HepG2 (cell line): ENCODE measurements at regions not wholly inside any gene's neighbourhood (a gene's known extent, or its start where the extent isn't known, plus 50 kb on each side); places are given as distances from the start of the nearest gene placed in this dataset.

ENCODE experiments used
- ATAC-seq: fragments of 200-7000 bp; cut with Tn5 transposase; 3 replicates; pipeline ENCODE4 v1.9.1; 2020; ENCODE audit warnings: mild to moderate bottlenecking, moderate library complexity
- BruUV-seq: library from RNA; stranded (reverse); fragments of 400-500 nt; replicated peaks from 2 replicates; lab custom pipeline; 2021; lab: Mats Ljungman, UMichigan
- CTCF ChIA-PET: fragments of 300-600 bp; formaldehyde crosslinking; extraction: SDS; loops from one replicate; lab custom pipeline; 2021; ENCODE audit warnings: low total read pairs, inconsistent platforms, low intra/inter-chr PET ratio; lab: Yijun Ruan, JAX
- POLR2A ChIA-PET: fragments of 350-600 bp; sonication (Branson Sonifier 250); formaldehyde crosslinking; loops from one replicate; lab custom pipeline; 2020; ENCODE audit warnings: antibody characterized with exemption, inconsistent platforms; lab: Yijun Ruan, JAX
- DNase-seq: peaks from one replicate; pipeline ENCODE4 v3.0.0-alpha.2; 2015; ENCODE audit warnings: low spot score
- FAIRE-seq: peaks from 3 replicates; lab custom pipeline; 2011; peaks lifted over from hg19 to GRCh38; lab: Jason Lieb, UNC
- H2AFZ ChIP-seq: one replicate; pipeline ENCODE4 v1.6.1; 2011; ENCODE audit warnings: low read length, inconsistent platforms
- H3K27ac ChIP-seq: fragments of 300-600 bp; 3 replicates; pipeline ENCODE4 v1.8.0; 2011; ENCODE audit warnings: mixed run types, mild to moderate bottlenecking, mixed read lengths, low read length, inconsistent platforms; ENCODE audit not compliant: insufficient read depth; ENCODE audit errors: extremely low read length
- H3K27me3 ChIP-seq, 2 experiments: fragments of 200-600 bp in 1 of 2; 2 replicates in 1 of 2; 3 replicates in 1 of 2; pipeline versions ENCODE4 v1.6.0 to v1.8.0; 2011; ENCODE audit warnings: low read length in 2 of 2, mild to moderate bottlenecking in 2 of 2, moderate library complexity in 2 of 2, inconsistent platforms in 1 of 2; ENCODE audit not compliant: insufficient read depth in 2 of 2, control insufficient read depth in 1 of 2
- H3K36me3 ChIP-seq, 2 experiments: fragments of 200-600 bp in 1 of 2; replicated peaks in 1 of 2; 2 replicates in 1 of 2; 3 replicates in 1 of 2; pipeline versions ENCODE4 v1.5.1 to v1.8.0; 2011; ENCODE audit warnings: low read length in 2 of 2, inconsistent platforms in 1 of 2; ENCODE audit not compliant: insufficient read depth in 2 of 2, control insufficient read depth in 1 of 2
- H3K4me1 ChIP-seq: 2 replicates; pipeline ENCODE4 v1.5.1; 2012; ENCODE audit warnings: low read length, inconsistent platforms; ENCODE audit not compliant: insufficient read depth
- H3K4me2 ChIP-seq: 2 replicates; pipeline ENCODE4 v1.6.0; 2011; ENCODE audit warnings: low read depth, low read length, inconsistent platforms
- H3K4me3 ChIP-seq, 3 experiments: fragments of 200-600 bp in 1 of 3; sonication (generic), shearing (Covaris generic) in 1 of 3; replicated peaks in 1 of 3; 2 replicates each; pipeline ENCODE4 v1.5.1; 2011 to 2016; ENCODE audit warnings: low read length in 3 of 3, inconsistent platforms in 2 of 3, low read depth in 2 of 3, mild to moderate bottlenecking in 2 of 3, control low read depth in 1 of 3, mixed read lengths in 1 of 3; ENCODE audit not compliant: insufficient read depth in 1 of 3
- H3K79me2 ChIP-seq: one replicate; pipeline ENCODE4 v1.6.1; 2011; ENCODE audit warnings: low read length, inconsistent platforms; ENCODE audit not compliant: insufficient read depth
- H3K9ac ChIP-seq: 2 replicates; pipeline ENCODE4 v1.6.0; 2011; ENCODE audit warnings: mild to moderate bottlenecking, low read depth, low read length, inconsistent platforms; ENCODE audit not compliant: insufficient read depth
- H3K9me3 ChIP-seq: 2 replicates; pipeline ENCODE4 v1.5.1; 2012; ENCODE audit warnings: mild to moderate bottlenecking, low read length
- H4K20me1 ChIP-seq: 2 replicates; pipeline ENCODE4 v1.6.0; 2011; ENCODE audit warnings: inconsistent platforms, mild to moderate bottlenecking, low read length, moderate library complexity; ENCODE audit not compliant: insufficient read depth
- AGO2 ChIP-seq: fragments of 200-400 bp; formaldehyde crosslinking; optimal IDR thresholded peaks from 2 replicates; pipeline ENCODE3; 2017; ENCODE audit warnings: mild to moderate bottlenecking, low read depth, low read length, moderate library complexity
- AHR ChIP-seq: IDR thresholded peaks from 2 replicates; pipeline ENCODE4 v1.6.1; 2018; ENCODE audit warnings: missing genetic modification reagents, missing compliant biosample characterization
- GATAD2A ChIP-seq: IDR thresholded peaks from 2 replicates; pipeline ENCODE4 v1.6.1; 2016
- KDM2A ChIP-seq: sonication (generic); formaldehyde crosslinking; IDR thresholded peaks from 2 replicates; pipeline ENCODE4 v1.4.0; 2020; ENCODE audit warnings: low read depth, missing genetic modification reagents, borderline replicate concordance
- MIXL1 ChIP-seq: IDR thresholded peaks from 2 replicates; pipeline ENCODE4 v1.6.1; 2016
- NFIC ChIP-seq: IDR thresholded peaks from 2 replicates; pipeline ENCODE4 v1.6.1; 2012; ENCODE audit warnings: mild to moderate bottlenecking, low read length, inconsistent platforms
- NR2F2 ChIP-seq: IDR thresholded peaks from 2 replicates; pipeline ENCODE4 v1.6.1; 2012; ENCODE audit warnings: low read depth, inconsistent platforms, borderline replicate concordance
- SKI ChIP-seq: fragments of 450-650 bp; IDR thresholded peaks from one replicate; pipeline ENCODE4 v1.6.1; 2018; ENCODE audit warnings: mild to moderate bottlenecking; ENCODE audit not compliant: partially characterized antibody
- SRF ChIP-seq: IDR thresholded peaks from 2 replicates; pipeline ENCODE4 v1.6.1; 2011; ENCODE audit warnings: mild to moderate bottlenecking, low read depth, low read length, moderate library complexity
- SRSF9 ChIP-seq: fragments of 200-400 bp; formaldehyde crosslinking; IDR thresholded peaks from 2 replicates; pipeline ENCODE4 v1.6.1; 2018; ENCODE audit warnings: borderline replicate concordance, mild to moderate bottlenecking, low read depth, low read length; ENCODE audit not compliant: insufficient read depth, poor library complexity, severe bottlenecking
- SUZ12 ChIP-seq: fragments of 150-350 bp; IDR thresholded peaks from 2 replicates; pipeline ENCODE4 v1.6.1; 2014; ENCODE audit warnings: low read depth, low read length
- ZFP36L1 ChIP-seq: sonication (generic); formaldehyde crosslinking; IDR thresholded peaks from 2 replicates; pipeline ENCODE4 v1.8.0; 2022; ENCODE audit warnings: mild to moderate bottlenecking, missing genetic modification reagents, moderate library complexity
- ZFP82 ChIP-seq: sonication (generic); formaldehyde crosslinking; IDR thresholded peaks from 2 replicates; pipeline ENCODE4 v1.5.1; 2020; ENCODE audit warnings: mild to moderate bottlenecking, missing genetic modification reagents, borderline replicate concordance
- ZFX ChIP-seq: sonication (generic); formaldehyde crosslinking; IDR thresholded peaks from 2 replicates; pipeline ENCODE4 v1.4.0; 2020; ENCODE audit warnings: mild to moderate bottlenecking, low read depth, missing genetic modification reagents, moderate library complexity
- ZNF282 ChIP-seq: fragments of 450-650 bp; IDR thresholded peaks from 2 replicates; pipeline ENCODE4 v1.6.1; 2018; ENCODE audit not compliant: partially characterized antibody
- ZNF431 ChIP-seq: sonication (generic); formaldehyde crosslinking; IDR thresholded peaks from 2 replicates; pipeline ENCODE4 v1.9.0; 2022; ENCODE audit warnings: missing genetic modification reagents, low read depth, mild to moderate bottlenecking, borderline replicate concordance
- ZNF441 ChIP-seq: sonication (generic); formaldehyde crosslinking; IDR thresholded peaks from 2 replicates; pipeline ENCODE4 v1.7.0; 2021; ENCODE audit warnings: missing genetic modification reagents, borderline replicate concordance
- ZNF75D ChIP-seq: sonication (generic); formaldehyde crosslinking; IDR thresholded peaks from 2 replicates; pipeline ENCODE4 v1.8.1; 2023; ENCODE audit warnings: missing genetic modification reagents, mild to moderate bottlenecking, borderline replicate concordance
- WGBS: methylation state at CpG from one replicate; pipeline ENCODE4 v1.1.6; 2017; ENCODE audit warnings: low lambda C conversion rate; 5-methylcytosine and 5-hydroxymethylcytosine counted together
- in situ Hi-C: cut with HindIII; loops from 2 replicates; pipeline ENCODE4 v1.10.0; 2017; ENCODE audit warnings: low pct_unique_long_range_greater_than_20kb; ENCODE audit not compliant: extremely low pct_ligation_motif_present
- intact Hi-C: fragments of 100-400 bp; cut with micrococcal nuclease; formaldehyde crosslinking; loops from one replicate; pipeline ENCODE4 v1.10.0; 2022; ENCODE audit not compliant: unreplicated experiment
- TF ChIP-seq, protein P1 (sequence below): sonication (generic); formaldehyde crosslinking; IDR thresholded peaks from 2 replicates; pipeline ENCODE4 v1.4.0; 2020; ENCODE audit warnings: missing genetic modification reagents, low read depth, mild to moderate bottlenecking, borderline replicate concordance
- TF ChIP-seq, protein P2 (sequence below): sonication (generic); formaldehyde crosslinking; IDR thresholded peaks from 2 replicates; pipeline ENCODE4 v1.4.0; 2020; ENCODE audit warnings: mild to moderate bottlenecking, missing genetic modification reagents

DNA sequence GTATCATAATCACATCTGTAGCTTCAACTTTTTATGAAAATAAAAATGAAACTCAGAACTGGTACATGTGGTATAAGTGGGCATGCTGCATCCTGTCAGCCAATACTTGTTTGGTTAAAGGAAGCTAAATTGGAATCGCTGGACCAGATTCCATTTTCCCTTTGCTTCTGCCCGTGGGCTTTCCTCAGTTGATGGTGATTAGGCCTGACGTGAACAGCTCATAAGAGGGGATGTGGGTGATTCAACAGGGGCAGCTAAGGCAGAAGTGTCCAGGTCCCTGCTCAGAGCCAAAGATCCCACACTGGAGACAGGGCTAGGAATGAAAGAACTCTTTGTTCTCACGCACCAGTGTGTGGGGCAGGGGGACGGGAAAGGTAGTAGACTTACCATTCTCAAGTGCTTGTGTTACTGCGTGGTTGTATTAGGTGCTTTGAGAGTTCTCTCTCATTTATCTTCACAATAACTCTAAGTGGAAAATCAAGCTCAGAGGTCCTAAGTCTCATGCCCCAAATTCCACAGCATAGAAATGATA lies 63.2 kb upstream of the GUCY1A1 start:
- POLR2A ChIA-PET: no interaction called here
- no peak overlapping the region for H2AFZ ChIP-seq

More for the DNA sequence above, 63.2 kb upstream of the GUCY1A1 start:
- Histone ChIP-seq H4K20me1 (no peaks in the 10 kb centered on the region), H3K4me3 (no peak overlapping the region), H3K27me3 (no peaks in the 10 kb centered on the region; a peak in 1 of 5 replicates), H3K4me1 (no peaks in the 10 kb centered on the region), H3K36me3 (no peaks in the 10 kb centered on the region), H3K4me2 (no peak overlapping the region), H3K9me3 (no peaks in the 10 kb centered on the region), H3K79me2 (no peaks in the 10 kb centered on the region), H3K9ac (no peak overlapping the region), H3K27ac (no peak overlapping the region)
- CTCF ChIA-PET: no interaction called here
- no TSS peak for BruUV-seq
- 4% methylated on average over 5 of the region's 6 CpGs for WGBS
- FAIRE-seq (no peak), ATAC-seq (0 out of 3 replicates have a peak, but pooled peaks have one; percentile 35), DNase-seq (no peak)
- intact Hi-C loops (no loop called here), in situ Hi-C loops (no loop called here)
- TF ChIP-seq ZNF75D (CRISPR knock-in tag): no peak
- TF ChIP-seq ZFP82: no peak
- TF ChIP-seq GATAD2A: no peak
- no peak for TF ChIP-seq SRF
- no peak for TF ChIP-seq SKI
- TF ChIP-seq AGO2: no peak
- TF ChIP-seq ZFX: no peak
- TF ChIP-seq ZFP36L1: no peak
- no peak for TF ChIP-seq NFIC
- no peak for TF ChIP-seq ZNF441 (CRISPR knock-in tag)
- no peak for TF ChIP-seq NR2F2
- TF ChIP-seq, protein P1, sequence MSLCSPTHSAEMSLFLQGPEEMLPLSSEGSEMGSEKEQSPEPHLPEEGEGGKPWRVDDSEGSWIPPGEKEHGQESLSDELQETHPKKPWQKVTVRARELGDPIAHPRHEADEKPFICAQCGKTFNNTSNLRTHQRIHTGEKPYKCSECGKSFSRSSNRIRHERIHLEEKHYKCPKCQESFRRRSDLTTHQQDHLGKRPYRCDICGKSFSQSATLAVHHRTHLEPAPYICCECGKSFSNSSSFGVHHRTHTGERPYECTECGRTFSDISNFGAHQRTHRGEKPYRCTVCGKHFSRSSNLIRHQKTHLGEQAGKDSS (CRISPR knock-in tag): no peak
- no peak for TF ChIP-seq MIXL1 (CRISPR knock-in tag)
- no peak for TF ChIP-seq ZNF282
- no peak for TF ChIP-seq KDM2A (CRISPR knock-in tag)
- no peak for TF ChIP-seq AHR (CRISPR knock-in tag)
- TF ChIP-seq SUZ12: no peak
- no peak for TF ChIP-seq ZNF431 (CRISPR knock-in tag)
- TF ChIP-seq, protein P2, sequence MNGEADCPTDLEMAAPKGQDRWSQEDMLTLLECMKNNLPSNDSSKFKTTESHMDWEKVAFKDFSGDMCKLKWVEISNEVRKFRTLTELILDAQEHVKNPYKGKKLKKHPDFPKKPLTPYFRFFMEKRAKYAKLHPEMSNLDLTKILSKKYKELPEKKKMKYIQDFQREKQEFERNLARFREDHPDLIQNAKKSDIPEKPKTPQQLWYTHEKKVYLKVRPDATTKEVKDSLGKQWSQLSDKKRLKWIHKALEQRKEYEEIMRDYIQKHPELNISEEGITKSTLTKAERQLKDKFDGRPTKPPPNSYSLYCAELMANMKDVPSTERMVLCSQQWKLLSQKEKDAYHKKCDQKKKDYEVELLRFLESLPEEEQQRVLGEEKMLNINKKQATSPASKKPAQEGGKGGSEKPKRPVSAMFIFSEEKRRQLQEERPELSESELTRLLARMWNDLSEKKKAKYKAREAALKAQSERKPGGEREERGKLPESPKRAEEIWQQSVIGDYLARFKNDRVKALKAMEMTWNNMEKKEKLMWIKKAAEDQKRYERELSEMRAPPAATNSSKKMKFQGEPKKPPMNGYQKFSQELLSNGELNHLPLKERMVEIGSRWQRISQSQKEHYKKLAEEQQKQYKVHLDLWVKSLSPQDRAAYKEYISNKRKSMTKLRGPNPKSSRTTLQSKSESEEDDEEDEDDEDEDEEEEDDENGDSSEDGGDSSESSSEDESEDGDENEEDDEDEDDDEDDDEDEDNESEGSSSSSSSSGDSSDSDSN (CRISPR knock-in tag): no peak
- TF ChIP-seq SRSF9: no peak
- TF ChIP-seq, all 625 proteins: peak for 0
